Liver (tissue), 8 donors: ENCODE measurements at regions not wholly inside any gene's neighbourhood (a gene's known extent, or its start where the extent isn't known, plus 50 kb on each side); places are given as distances from the start of the nearest gene placed in this dataset.

Source experiments
- DNase-seq: peaks from one replicate; pipeline ENCODE4 v3.0.0-alpha.2; 2017; ENCODE audit warnings: low spot score
- H3K27ac ChIP-seq, 2 donors: one replicate each; pipeline ENCODE4 v1.7.0; 2013; ENCODE audit warnings: inconsistent platforms in 2 of 2, low read length in 2 of 2, control low read depth in 1 of 2, low read depth in 1 of 2, mild to moderate bottlenecking in 1 of 2
- H3K27me3 ChIP-seq, 4 donors: one replicate each; pipeline versions ENCODE4 v1.6.1 to v1.7.0; 2013; ENCODE audit warnings: low read length in 3 of 4, inconsistent platforms in 1 of 4, mild to moderate bottlenecking in 1 of 4, moderate library complexity in 1 of 4; ENCODE audit not compliant: control insufficient read depth in 4 of 4, insufficient read depth in 4 of 4
- H3K36me3 ChIP-seq, 4 donors: one replicate each; pipeline versions ENCODE4 v1.6.1 to v1.7.0; 2013; ENCODE audit warnings: low read length in 3 of 4, mild to moderate bottlenecking in 3 of 4, low read depth in 1 of 4, moderate library complexity in 1 of 4; ENCODE audit not compliant: control insufficient read depth in 4 of 4, insufficient read depth in 3 of 4
- H3K4me1 ChIP-seq, 4 donors: one replicate each; pipeline versions ENCODE4 v1.6.1 to v1.7.0; 2013; ENCODE audit warnings: low read length in 3 of 4, mild to moderate bottlenecking in 3 of 4, moderate library complexity in 1 of 4; ENCODE audit not compliant: control insufficient read depth in 4 of 4, insufficient read depth in 4 of 4
- H3K4me3 ChIP-seq, 3 donors: one replicate each; pipeline versions ENCODE4 v1.6.1 to v1.7.0; 2013; ENCODE audit warnings: low read length in 3 of 3, control low read depth in 1 of 3, low read depth in 1 of 3, mild to moderate bottlenecking in 1 of 3
- H3K9ac ChIP-seq, 2 donors: one replicate each; pipeline ENCODE4 v1.7.0; 2013; ENCODE audit warnings: low read length in 2 of 2, mild to moderate bottlenecking in 2 of 2, moderate library complexity in 2 of 2, control low read depth in 1 of 2, low read depth in 1 of 2
- H3K9me3 ChIP-seq, 4 donors: one replicate each; pipeline versions ENCODE4 v1.6.1 to v1.7.0; 2013; ENCODE audit warnings: low read length in 3 of 4; ENCODE audit not compliant: control insufficient read depth in 4 of 4
- EGR1 ChIP-seq, 2 donors: IDR thresholded peaks; 2 replicates each; pipeline ENCODE4 v1.6.1; 2016 to 2018; ENCODE audit warnings: antibody characterized with exemption in 2 of 2, low read depth in 2 of 2
- FOXA1 ChIP-seq: IDR thresholded peaks from 2 replicates; pipeline ENCODE4 v1.6.1; 2016; ENCODE audit warnings: antibody characterized with exemption
- FOXA2 ChIP-seq: IDR thresholded peaks from 2 replicates; pipeline ENCODE4 v1.6.1; 2016; ENCODE audit warnings: antibody characterized with exemption
- GABPA ChIP-seq, 2 donors: IDR thresholded peaks in 1 of 2; conservative IDR thresholded peaks in 1 of 2; 2 replicates each; pipeline ENCODE4 v1.6.1; 2016; ENCODE audit warnings: antibody characterized with exemption in 2 of 2, mild to moderate bottlenecking in 1 of 2, moderate library complexity in 1 of 2
- HNF4A ChIP-seq, 2 donors: conservative IDR thresholded peaks; 2 replicates each; pipeline ENCODE4 v1.6.1; 2016; ENCODE audit warnings: antibody characterized with exemption in 2 of 2, mild to moderate bottlenecking in 2 of 2
- HNF4G ChIP-seq: IDR thresholded peaks from 2 replicates; pipeline ENCODE4 v1.6.1; 2016; ENCODE audit warnings: antibody characterized with exemption
- NR2F2 ChIP-seq: IDR thresholded peaks from 2 replicates; pipeline ENCODE4 v1.6.1; 2016; ENCODE audit warnings: antibody characterized with exemption
- RAD21 ChIP-seq, 2 donors: IDR thresholded peaks; 2 replicates each; pipeline ENCODE4 v1.6.1; 2016; ENCODE audit warnings: antibody characterized with exemption in 2 of 2, mild to moderate bottlenecking in 2 of 2
- RXRA ChIP-seq, 2 donors: IDR thresholded peaks; 2 replicates each; pipeline ENCODE4 v1.6.1; 2017 to 2018; ENCODE audit warnings: antibody characterized with exemption in 2 of 2, mild to moderate bottlenecking in 1 of 2
- SP1 ChIP-seq: IDR thresholded peaks from 2 replicates; pipeline ENCODE4 v1.6.1; 2018; ENCODE audit warnings: antibody characterized with exemption, mild to moderate bottlenecking
- TAF1 ChIP-seq: conservative IDR thresholded peaks from 2 replicates; pipeline ENCODE4 v1.6.1; 2016; ENCODE audit warnings: antibody characterized with exemption, mild to moderate bottlenecking
- YY1 ChIP-seq: IDR thresholded peaks from 2 replicates; pipeline ENCODE4 v1.6.1; 2016; ENCODE audit warnings: antibody characterized with exemption, mild to moderate bottlenecking
- WGBS: extraction: QIAGEN DNeasy Blood & Tissue Kit; methylation state at CpG from one replicate; pipeline ENCODE4 v1.1.7; 2013; 5-methylcytosine and 5-hydroxymethylcytosine counted together
- TF ChIP-seq, protein P1 (sequence below): IDR thresholded peaks from 2 replicates; pipeline ENCODE4 v1.6.1; 2016; ENCODE audit warnings: antibody characterized with exemption, mild to moderate bottlenecking
- TF ChIP-seq, protein P2 (sequence below): IDR thresholded peaks from 2 replicates; pipeline ENCODE4 v1.6.1; 2016; ENCODE audit warnings: antibody characterized with exemption
- TF ChIP-seq, protein P3 (sequence below): IDR thresholded peaks from 2 replicates; pipeline ENCODE4 v1.6.1; 2016; ENCODE audit warnings: antibody characterized with exemption
- TF ChIP-seq, protein P4 (sequence below): fragments of 150-350 bp; IDR thresholded peaks from 2 replicates; pipeline ENCODE4 v1.5.1; 2017; ENCODE audit warnings: improper control_type of control experiment, low read depth, low read length; ENCODE audit not compliant: missing input control
- TF ChIP-seq, protein P5 (sequence below): IDR thresholded peaks from 2 replicates; pipeline ENCODE4 v1.6.1; 2016; ENCODE audit warnings: antibody characterized with exemption
- donor health status: healthy.
- donor health status: healthy.
- donor health status: healthy.
- donor health status: healthy.
- donor health status: healthy.

DNA sequence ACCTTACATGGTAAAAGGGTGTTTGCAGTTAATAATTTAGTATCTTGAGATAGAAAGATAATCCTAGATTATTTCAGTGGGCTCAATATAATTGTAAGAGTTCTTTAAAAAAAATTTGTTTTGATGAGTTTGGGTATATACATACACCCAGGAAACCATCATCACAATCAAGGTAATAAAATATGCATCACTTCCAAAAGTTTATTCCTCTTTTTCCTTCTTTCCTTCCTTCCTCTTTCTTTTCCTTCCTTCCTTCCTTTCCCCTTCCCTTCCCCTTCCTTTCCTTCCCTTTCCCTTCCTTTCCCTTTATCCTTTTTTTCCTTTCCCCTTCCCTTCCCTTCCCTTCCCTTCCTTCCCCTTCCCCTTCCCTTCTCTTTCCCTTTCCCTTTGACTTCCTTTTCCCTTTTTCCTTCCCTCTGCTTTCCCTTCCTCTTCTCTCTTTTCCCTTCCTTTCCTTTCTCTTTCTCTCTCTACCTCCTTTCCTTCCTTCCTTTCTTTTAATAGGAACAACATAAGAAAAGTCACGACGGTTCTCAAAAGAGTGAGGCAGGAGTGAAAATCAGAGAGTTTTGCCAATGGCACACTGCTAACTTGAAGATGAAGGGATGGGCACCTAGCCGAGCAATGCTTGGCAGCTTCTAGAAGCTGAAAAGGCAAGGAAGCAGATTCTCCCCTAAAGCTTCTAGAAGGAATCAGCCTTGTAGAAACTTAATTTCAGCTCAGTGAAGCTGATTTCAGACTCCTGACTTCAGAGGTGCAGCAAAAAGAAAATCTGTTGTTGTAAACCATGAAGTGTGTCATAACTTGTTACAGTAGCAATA is 2050.2 kb upstream of the AGA start:
- Histone ChIP-seq H3K9ac (no peak overlapping the region), H3K9me3 (no peaks in the 10 kb centered on the region), H3K27me3 (no peaks in the 10 kb centered on the region), H3K4me1 (no peaks in the 10 kb centered on the region), H3K27ac (no peak overlapping the region), H3K36me3 (no peaks in the 10 kb centered on the region), H3K4me3 (no peak overlapping the region)
- DNase-seq, result no peak
- WGBS, result 81% methylated on average over 3 of the region's 3 CpGs
- TF ChIP-seq YY1 (no peak), GABPA (IDR thresholded peaks at IDR 0.05 in 1 of 2, conservative IDR thresholded peaks at IDR 0.05 in 1 of 2) (no peak), RXRA (IDR thresholded peaks at IDR 0.05) (no peak), TAF1 (no peak), FOXA2 (no peak)
- TF ChIP-seq, protein P1, sequence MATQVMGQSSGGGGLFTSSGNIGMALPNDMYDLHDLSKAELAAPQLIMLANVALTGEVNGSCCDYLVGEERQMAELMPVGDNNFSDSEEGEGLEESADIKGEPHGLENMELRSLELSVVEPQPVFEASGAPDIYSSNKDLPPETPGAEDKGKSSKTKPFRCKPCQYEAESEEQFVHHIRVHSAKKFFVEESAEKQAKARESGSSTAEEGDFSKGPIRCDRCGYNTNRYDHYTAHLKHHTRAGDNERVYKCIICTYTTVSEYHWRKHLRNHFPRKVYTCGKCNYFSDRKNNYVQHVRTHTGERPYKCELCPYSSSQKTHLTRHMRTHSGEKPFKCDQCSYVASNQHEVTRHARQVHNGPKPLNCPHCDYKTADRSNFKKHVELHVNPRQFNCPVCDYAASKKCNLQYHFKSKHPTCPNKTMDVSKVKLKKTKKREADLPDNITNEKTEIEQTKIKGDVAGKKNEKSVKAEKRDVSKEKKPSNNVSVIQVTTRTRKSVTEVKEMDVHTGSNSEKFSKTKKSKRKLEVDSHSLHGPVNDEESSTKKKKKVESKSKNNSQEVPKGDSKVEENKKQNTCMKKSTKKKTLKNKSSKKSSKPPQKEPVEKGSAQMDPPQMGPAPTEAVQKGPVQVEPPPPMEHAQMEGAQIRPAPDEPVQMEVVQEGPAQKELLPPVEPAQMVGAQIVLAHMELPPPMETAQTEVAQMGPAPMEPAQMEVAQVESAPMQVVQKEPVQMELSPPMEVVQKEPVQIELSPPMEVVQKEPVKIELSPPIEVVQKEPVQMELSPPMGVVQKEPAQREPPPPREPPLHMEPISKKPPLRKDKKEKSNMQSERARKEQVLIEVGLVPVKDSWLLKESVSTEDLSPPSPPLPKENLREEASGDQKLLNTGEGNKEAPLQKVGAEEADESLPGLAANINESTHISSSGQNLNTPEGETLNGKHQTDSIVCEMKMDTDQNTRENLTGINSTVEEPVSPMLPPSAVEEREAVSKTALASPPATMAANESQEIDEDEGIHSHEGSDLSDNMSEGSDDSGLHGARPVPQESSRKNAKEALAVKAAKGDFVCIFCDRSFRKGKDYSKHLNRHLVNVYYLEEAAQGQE, result no peak
- TF ChIP-seq, protein P2, sequence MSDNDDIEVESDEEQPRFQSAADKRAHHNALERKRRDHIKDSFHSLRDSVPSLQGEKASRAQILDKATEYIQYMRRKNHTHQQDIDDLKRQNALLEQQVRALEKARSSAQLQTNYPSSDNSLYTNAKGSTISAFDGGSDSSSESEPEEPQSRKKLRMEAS, result no peak
- TF ChIP-seq, protein P3, sequence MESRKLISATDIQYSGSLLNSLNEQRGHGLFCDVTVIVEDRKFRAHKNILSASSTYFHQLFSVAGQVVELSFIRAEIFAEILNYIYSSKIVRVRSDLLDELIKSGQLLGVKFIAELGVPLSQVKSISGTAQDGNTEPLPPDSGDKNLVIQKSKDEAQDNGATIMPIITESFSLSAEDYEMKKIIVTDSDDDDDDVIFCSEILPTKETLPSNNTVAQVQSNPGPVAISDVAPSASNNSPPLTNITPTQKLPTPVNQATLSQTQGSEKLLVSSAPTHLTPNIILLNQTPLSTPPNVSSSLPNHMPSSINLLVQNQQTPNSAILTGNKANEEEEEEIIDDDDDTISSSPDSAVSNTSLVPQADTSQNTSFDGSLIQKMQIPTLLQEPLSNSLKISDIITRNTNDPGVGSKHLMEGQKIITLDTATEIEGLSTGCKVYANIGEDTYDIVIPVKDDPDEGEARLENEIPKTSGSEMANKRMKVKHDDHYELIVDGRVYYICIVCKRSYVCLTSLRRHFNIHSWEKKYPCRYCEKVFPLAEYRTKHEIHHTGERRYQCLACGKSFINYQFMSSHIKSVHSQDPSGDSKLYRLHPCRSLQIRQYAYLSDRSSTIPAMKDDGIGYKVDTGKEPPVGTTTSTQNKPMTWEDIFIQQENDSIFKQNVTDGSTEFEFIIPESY, result no peak

DNA sequence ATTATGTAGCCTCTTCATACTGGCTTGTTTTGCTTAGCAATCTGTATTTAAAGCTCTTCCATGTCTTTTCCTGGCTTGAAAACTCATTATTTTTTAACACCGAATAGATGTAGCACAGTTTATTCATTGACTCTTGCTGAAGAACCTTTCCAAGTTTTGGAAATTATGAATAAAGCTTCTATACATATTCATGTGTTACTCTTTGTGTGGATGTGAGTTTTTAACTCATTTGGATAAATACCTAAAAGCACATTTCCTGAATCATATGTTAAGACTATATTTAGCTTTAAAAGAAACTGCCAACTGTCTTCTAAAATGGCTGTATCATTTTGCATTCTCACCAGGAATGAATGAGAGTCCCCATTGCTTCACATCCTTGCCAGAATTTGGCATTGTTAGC is 2061.7 kb upstream of the AGA start:
- 81% methylated on average over 1 of the region's 1 CpG for WGBS
- no peak for TF ChIP-seq HNF4A (conservative IDR thresholded peaks at IDR 0.05)
- no peak for TF ChIP-seq HNF4G
- no peak for TF ChIP-seq YY1
- TF ChIP-seq, protein P3, result no peak
- TF ChIP-seq, protein P4, sequence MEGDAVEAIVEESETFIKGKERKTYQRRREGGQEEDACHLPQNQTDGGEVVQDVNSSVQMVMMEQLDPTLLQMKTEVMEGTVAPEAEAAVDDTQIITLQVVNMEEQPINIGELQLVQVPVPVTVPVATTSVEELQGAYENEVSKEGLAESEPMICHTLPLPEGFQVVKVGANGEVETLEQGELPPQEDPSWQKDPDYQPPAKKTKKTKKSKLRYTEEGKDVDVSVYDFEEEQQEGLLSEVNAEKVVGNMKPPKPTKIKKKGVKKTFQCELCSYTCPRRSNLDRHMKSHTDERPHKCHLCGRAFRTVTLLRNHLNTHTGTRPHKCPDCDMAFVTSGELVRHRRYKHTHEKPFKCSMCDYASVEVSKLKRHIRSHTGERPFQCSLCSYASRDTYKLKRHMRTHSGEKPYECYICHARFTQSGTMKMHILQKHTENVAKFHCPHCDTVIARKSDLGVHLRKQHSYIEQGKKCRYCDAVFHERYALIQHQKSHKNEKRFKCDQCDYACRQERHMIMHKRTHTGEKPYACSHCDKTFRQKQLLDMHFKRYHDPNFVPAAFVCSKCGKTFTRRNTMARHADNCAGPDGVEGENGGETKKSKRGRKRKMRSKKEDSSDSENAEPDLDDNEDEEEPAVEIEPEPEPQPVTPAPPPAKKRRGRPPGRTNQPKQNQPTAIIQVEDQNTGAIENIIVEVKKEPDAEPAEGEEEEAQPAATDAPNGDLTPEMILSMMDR, result no peak
- TF ChIP-seq GABPA (IDR thresholded peaks at IDR 0.05 in 1 of 2, conservative IDR thresholded peaks at IDR 0.05 in 1 of 2), result no peak
- no peak for TF ChIP-seq NR2F2
- TF ChIP-seq FOXA2, result no peak
- TF ChIP-seq, protein P2, result no peak
- TF ChIP-seq RXRA (IDR thresholded peaks at IDR 0.05), result no peak
- TF ChIP-seq RAD21 (IDR thresholded peaks at IDR 0.05), result no peak
- TF ChIP-seq, protein P5, sequence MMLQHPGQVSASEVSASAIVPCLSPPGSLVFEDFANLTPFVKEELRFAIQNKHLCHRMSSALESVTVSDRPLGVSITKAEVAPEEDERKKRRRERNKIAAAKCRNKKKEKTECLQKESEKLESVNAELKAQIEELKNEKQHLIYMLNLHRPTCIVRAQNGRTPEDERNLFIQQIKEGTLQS, result no peak
- no peak for TF ChIP-seq SP1
- TF ChIP-seq FOXA1, result no peak
- TF ChIP-seq EGR1 (IDR thresholded peaks at IDR 0.05; ENCODE audit: low read depth in 2 of 2), result no peak
- no peak for TF ChIP-seq TAF1

More for the DNA sequence above, 2061.7 kb upstream of the AGA start:
- no peak for DNase-seq
- Histone ChIP-seq H3K9me3 (no peaks in the 10 kb centered on the region), H3K4me1 (no peaks in the 10 kb centered on the region), H3K9ac (no peak overlapping the region), H3K27ac (no peak overlapping the region), H3K36me3 (no peaks in the 10 kb centered on the region), H3K4me3 (no peak overlapping the region), H3K27me3 (no peaks in the 10 kb centered on the region)
